Type B pancreatic cell (in vitro differentiated cells): ENCODE measurements at regions not wholly inside any gene's neighbourhood (a gene's known extent, or its start where the extent isn't known, plus 50 kb on each side); places are given as distances from the start of the nearest gene placed in this dataset.
"Not testable (repeated sequence)": the region's sequence is repeated elsewhere in the genome, so short reads cannot be mapped to it uniquely, and the experiment has no call there.

Source experiments
- DNase-seq: peaks from one replicate; pipeline ENCODE4 v3.0.0; 2021; ENCODE audit warnings: mixed read lengths; ENCODE audit not compliant: unreplicated experiment; ENCODE audit errors: extremely low spot score
- H3K27ac Mint-ChIP-seq: 2 replicates; pipeline ENCODE4 v1.8.0; 2021; ENCODE audit warnings: mild to moderate bottlenecking, mixed read lengths
- H3K27me3 Mint-ChIP-seq: 2 replicates; pipeline ENCODE4 v1.8.0; 2021; ENCODE audit warnings: mixed read lengths
- H3K36me3 Mint-ChIP-seq: 2 replicates; pipeline ENCODE4 v1.8.0; 2021; ENCODE audit warnings: mixed read lengths
- H3K4me1 Mint-ChIP-seq: one replicate; pipeline ENCODE4 v1.8.0; 2021; ENCODE audit warnings: mixed read lengths; ENCODE audit not compliant: unreplicated experiment
- H3K4me3 Mint-ChIP-seq: 2 replicates; pipeline ENCODE4 v1.8.0; 2021; ENCODE audit warnings: mild to moderate bottlenecking, mixed read lengths
- H3K9me3 Mint-ChIP-seq: 2 replicates; pipeline ENCODE4 v1.8.0; 2021; ENCODE audit warnings: mixed read lengths
- CTCF ChIP-seq: fragments of 200-600 bp; sonication (generic); conservative IDR thresholded peaks from 2 replicates; pipeline ENCODE4 v1.5.0; 2021; ENCODE audit warnings: antibody characterized with exemption, mild to moderate bottlenecking

GRCh38 chr20:55937283-55937682, 68.0 kb downstream of the CBLN4 start:
- Mint-ChIP-seq H3K4me3 (no peak overlapping the region), H3K9me3 (peaks cover 9% of the 10 kb centered on the region), H3K27ac (no peak overlapping the region), H3K4me1 (no peaks in the 10 kb centered on the region), H3K27me3 (no peaks in the 10 kb centered on the region), H3K36me3 (no peaks in the 10 kb centered on the region)
- TF ChIP-seq CTCF = no peak
- DNase-seq = no peak

- no peak overlapping the region for H3K4me3 Mint-ChIP-seq
- no peaks in the 10 kb centered on the region for H3K4me1 Mint-ChIP-seq
- peaks cover 9% of the 10 kb centered on the region for H3K9me3 Mint-ChIP-seq
- no peaks in the 10 kb centered on the region for H3K36me3 Mint-ChIP-seq
- no peak for TF ChIP-seq CTCF
- no peak for DNase-seq
- H3K27me3 Mint-ChIP-seq = no peaks in the 10 kb centered on the region
- no peak overlapping the region for H3K27ac Mint-ChIP-seq
Observed at GRCh38 chr20:55936209-55936595, 69.1 kb downstream of the CBLN4 start.

- Mint-ChIP-seq H3K36me3 (no peaks in the 10 kb centered on the region), H3K4me3 (no peak overlapping the region), H3K9me3 (peaks cover 9% of the 10 kb centered on the region), H3K27ac (no peak overlapping the region), H3K27me3 (no peaks in the 10 kb centered on the region), H3K4me1 (no peaks in the 10 kb centered on the region)
- no peak for DNase-seq
- TF ChIP-seq CTCF = no peak
Observed at GRCh38 chr20:55935448-55936208, 69.7 kb downstream of the CBLN4 start.

- no peak for TF ChIP-seq CTCF
- no peaks in the 10 kb centered on the region for H3K4me1 Mint-ChIP-seq
- H3K36me3 Mint-ChIP-seq = no peaks in the 10 kb centered on the region
- H3K27me3 Mint-ChIP-seq = no peaks in the 10 kb centered on the region
- DNase-seq = no peak
- no peak overlapping the region for H3K4me3 Mint-ChIP-seq
- no peak overlapping the region for H3K27ac Mint-ChIP-seq
- peaks cover 9% of the 10 kb centered on the region for H3K9me3 Mint-ChIP-seq
Observed at GRCh38 chr20:55934146-55934545, 71.2 kb downstream of the CBLN4 start.

GRCh38 chr20:55930876-55931275, 74.4 kb downstream of the CBLN4 start:
- DNase-seq, H3K27me3 Mint-ChIP-seq, H3K9me3 Mint-ChIP-seq, H3K27ac Mint-ChIP-seq, H3K4me3 Mint-ChIP-seq, H3K36me3 Mint-ChIP-seq, H3K4me1 Mint-ChIP-seq: not testable (repeated sequence)

DNA sequence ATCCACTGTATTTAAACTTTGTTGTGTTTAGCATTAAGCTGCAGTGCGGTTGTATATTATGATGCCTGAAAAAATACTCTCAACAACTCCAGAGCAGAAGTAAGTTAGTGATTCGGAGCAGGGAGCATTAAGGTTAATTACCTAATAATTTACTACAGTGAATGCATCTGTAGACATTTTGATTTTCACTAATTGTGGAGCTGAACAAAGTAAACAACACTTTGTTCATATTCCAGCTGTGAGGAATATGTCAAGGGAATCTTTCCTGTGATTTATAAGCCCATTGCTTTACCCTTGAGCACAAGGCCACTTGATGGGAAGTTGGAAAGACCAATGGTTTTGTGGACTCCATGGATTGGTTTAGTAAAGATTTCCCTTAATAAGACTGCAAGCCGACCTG, 77.1 kb downstream of the CBLN4 start:
- Mint-ChIP-seq H3K27ac (no peak overlapping the region), H3K27me3 (no peaks in the 10 kb centered on the region), H3K4me3 (no peak overlapping the region), H3K36me3 (no peaks in the 10 kb centered on the region), H3K4me1 (no peaks in the 10 kb centered on the region), H3K9me3 (peaks cover 2% of the 10 kb centered on the region)
- TF ChIP-seq CTCF = no peak
- no peak for DNase-seq
